K562 (cell line): ENCODE measurements at regions not wholly inside any gene's neighbourhood (a gene's known extent, or its start where the extent isn't known, plus 50 kb on each side); places are given as distances from the start of the nearest gene placed in this dataset.

Experiments used
- ATAC-seq: fragments of 200-7000 bp; cut with Tn5 transposase; 3 replicates; pipeline ENCODE4 v1.9.1; 2020; ENCODE audit warnings: moderate library complexity
- BruUV-seq: library from RNA; stranded (reverse); fragments of 400-500 nt; replicated peaks from 2 replicates; lab custom pipeline; 2021; lab: Mats Ljungman, UMichigan
- CTCF ChIA-PET: fragments of 300-600 bp; formaldehyde crosslinking; extraction: SDS; loops from one replicate; lab custom pipeline; 2021; ENCODE audit warnings: low intra/inter-chr PET ratio; lab: Yijun Ruan, JAX
- POLR2A ChIA-PET: fragments of 300-600, 350-650 bp; sonication (Branson Sonifier 250); formaldehyde crosslinking; extraction: SDS; loops from one replicate; lab custom pipeline; 2021; ENCODE audit warnings: antibody characterized with exemption, inconsistent platforms; lab: Yijun Ruan, JAX
- DNase-seq, 4 experiments: peaks; one replicate each; pipeline versions ENCODE4 v3.0.0 to v3.0.0-alpha.2; 2011 to 2018; ENCODE audit warnings: low spot score in 3 of 4, mixed read lengths in 3 of 4; ENCODE audit errors: extremely low read depth in 1 of 4
- FAIRE-seq: peaks from 2 replicates; lab custom pipeline; 2011; peaks lifted over from hg19 to GRCh38; lab: Jason Lieb, UNC
- H2AFZ ChIP-seq: 2 replicates; pipeline ENCODE4 v1.6.0; 2011; ENCODE audit warnings: low read depth, low read length, control low read depth, inconsistent platforms
- H3K27ac ChIP-seq: fragments of 200-600 bp; 3 replicates; pipeline ENCODE4 v1.8.0; 2011; ENCODE audit warnings: low read depth, mild to moderate bottlenecking, control low read depth, inconsistent platforms, low read length, moderate library complexity, mixed read lengths; ENCODE audit errors: extremely low read depth
- H3K27me3 ChIP-seq, 2 experiments: fragments of 300-600 bp in 1 of 2; 2 replicates in 1 of 2; 3 replicates in 1 of 2; pipeline versions ENCODE4 v1.6.0 to v1.8.0; 2011; ENCODE audit warnings: inconsistent platforms in 2 of 2, low read length in 2 of 2, mild to moderate bottlenecking in 1 of 2, mixed read lengths in 1 of 2, moderate library complexity in 1 of 2; ENCODE audit not compliant: control insufficient read depth in 2 of 2, insufficient read depth in 2 of 2
- H3K36me3 ChIP-seq: fragments of 300-600 bp; 3 replicates; pipeline ENCODE4 v1.8.0; 2011; ENCODE audit warnings: mild to moderate bottlenecking, low read length, inconsistent platforms; ENCODE audit not compliant: control insufficient read depth, insufficient read depth
- H3K4me1 ChIP-seq, 2 experiments: fragments of 200-600 bp in 1 of 2; replicated peaks in 1 of 2; 2 replicates in 1 of 2; 3 replicates in 1 of 2; pipeline versions ENCODE4 v1.5.1 to v1.8.0; 2011; ENCODE audit warnings: inconsistent platforms in 2 of 2, low read length in 2 of 2, mild to moderate bottlenecking in 1 of 2, mixed read lengths in 1 of 2, moderate library complexity in 1 of 2; ENCODE audit not compliant: control insufficient read depth in 2 of 2, insufficient read depth in 2 of 2
- H3K4me2 ChIP-seq: 2 replicates; pipeline ENCODE4 v1.6.1; 2011; ENCODE audit warnings: low read length, control low read depth, inconsistent platforms, mixed read lengths; ENCODE audit not compliant: insufficient read depth
- H3K4me3 ChIP-seq: fragments of 200-600 bp; sonication (generic), shearing (Covaris generic); 2 replicates; pipeline ENCODE4 v1.5.1; 2016; ENCODE audit warnings: control low read depth, inconsistent platforms
- H3K79me2 ChIP-seq: fragments of 200-600 bp; 3 replicates; pipeline ENCODE4 v1.8.0; 2011; ENCODE audit warnings: low read length, inconsistent platforms; ENCODE audit not compliant: control insufficient read depth, insufficient read depth
- H3K9ac ChIP-seq, 2 experiments: 2 replicates each; pipeline versions ENCODE4 v1.6.0 to v1.6.1; 2011; ENCODE audit warnings: low read depth in 2 of 2, low read length in 2 of 2, control low read depth in 1 of 2, inconsistent platforms in 1 of 2, mild to moderate bottlenecking in 1 of 2, mixed read lengths in 1 of 2; ENCODE audit not compliant: insufficient read depth in 1 of 2
- H3K9me1 ChIP-seq: one replicate; pipeline ENCODE4 v1.6.0; 2011; ENCODE audit warnings: inconsistent platforms, mild to moderate bottlenecking, low read length, moderate library complexity; ENCODE audit not compliant: control insufficient read depth, insufficient read depth
- H3K9me3 ChIP-seq: replicated peaks from 2 replicates; pipeline ENCODE4 v1.5.1; 2011; ENCODE audit warnings: low read depth, low read length, inconsistent platforms; ENCODE audit not compliant: control insufficient read depth, insufficient read depth
- H4K20me1 ChIP-seq: replicated peaks from 2 replicates; pipeline ENCODE4 v1.6.1; 2011; ENCODE audit warnings: low read length, inconsistent platforms, mixed read lengths; ENCODE audit not compliant: control insufficient read depth, insufficient read depth
- EWSR1 ChIP-seq: fragments of 450-650 bp; IDR thresholded peaks from 2 replicates; pipeline ENCODE4 v1.6.1; 2018; ENCODE audit warnings: borderline replicate concordance, mild to moderate bottlenecking, low read depth, moderate library complexity; ENCODE audit not compliant: partially characterized antibody
- KLF1 ChIP-seq: fragments of 450-650 bp; IDR thresholded peaks from 2 replicates; pipeline ENCODE4 v1.6.1; 2016; ENCODE audit warnings: missing genetic modification characterization, missing compliant biosample characterization
- SNRNP70 ChIP-seq: fragments of 200-400 bp; formaldehyde crosslinking; optimal IDR thresholded peaks from 2 replicates; pipeline ENCODE3; 2017; ENCODE audit warnings: low read depth, low read length
- TAF7 ChIP-seq: fragments of 450-650 bp; IDR thresholded peaks from 2 replicates; pipeline ENCODE4 v1.6.1; 2016; ENCODE audit warnings: missing genetic modification characterization, missing compliant biosample characterization
- ZNF175 ChIP-seq: fragments of 200-800 bp; sonication (Bioruptor generic); IDR thresholded peaks from 2 replicates; pipeline ENCODE4 v1.6.1; 2016; ENCODE audit warnings: low read depth, mild to moderate bottlenecking, missing genetic modification characterization, missing compliant biosample characterization
- ZNF347 ChIP-seq: fragments of 450-650 bp; formaldehyde crosslinking; IDR thresholded peaks from 2 replicates; pipeline ENCODE4 v1.4.0; 2020; ENCODE audit warnings: low read depth, mild to moderate bottlenecking, moderate library complexity
- ZNF551 ChIP-seq: fragments of 250-450 bp; sonication (Bioruptor Pico); IDR thresholded peaks from 2 replicates; pipeline ENCODE4 v1.5.0; 2021; ENCODE audit warnings: mild to moderate bottlenecking, moderate library complexity
- WGBS: fragments of 100-300 bp; shearing (Covaris generic); methylation state at CpG from one replicate; pipeline ENCODE4 v1.1.6; 2016; ENCODE audit warnings: low coverage, mixed read lengths; ENCODE audit not compliant: insufficient coverage; ENCODE audit errors: missing lambda C conversion rate; 5-methylcytosine and 5-hydroxymethylcytosine counted together
- in situ Hi-C: fragments of 300-500 bp; cut with MboI; formaldehyde crosslinking; loops from 4 replicates; pipeline ENCODE4 v1.15.0; 2018; ENCODE audit warnings: inconsistent platforms, mixed read lengths
- intact Hi-C: fragments of 100-400 bp; cut with micrococcal nuclease; formaldehyde crosslinking; loops from 2 replicates; pipeline ENCODE4 v1.14.2; 2022
- TF ChIP-seq, protein P1 (sequence below), 2 experiments: fragments of 450-650 bp in 1 of 2; sonication (generic) in 1 of 2; formaldehyde crosslinking in 1 of 2; IDR thresholded peaks in 1 of 2; conservative IDR thresholded peaks in 1 of 2; 2 replicates each; pipeline versions ENCODE4 v1.6.1 to v1.8.1; 2016 to 2023; ENCODE audit warnings: mild to moderate bottlenecking in 2 of 2, moderate library complexity in 2 of 2, inconsistent platforms in 1 of 2, missing genetic modification reagents in 1 of 2
- TF ChIP-seq, protein P2 (sequence below): fragments of 450-650 bp; IDR thresholded peaks from 2 replicates; pipeline ENCODE4 v1.6.1; 2016
- TF ChIP-seq, protein P3 (sequence below): conservative IDR thresholded peaks from 2 replicates; pipeline ENCODE4 v1.6.1; 2011; ENCODE audit warnings: low read depth, mild to moderate bottlenecking, low read length; ENCODE audit not compliant: control insufficient read depth

DNA sequence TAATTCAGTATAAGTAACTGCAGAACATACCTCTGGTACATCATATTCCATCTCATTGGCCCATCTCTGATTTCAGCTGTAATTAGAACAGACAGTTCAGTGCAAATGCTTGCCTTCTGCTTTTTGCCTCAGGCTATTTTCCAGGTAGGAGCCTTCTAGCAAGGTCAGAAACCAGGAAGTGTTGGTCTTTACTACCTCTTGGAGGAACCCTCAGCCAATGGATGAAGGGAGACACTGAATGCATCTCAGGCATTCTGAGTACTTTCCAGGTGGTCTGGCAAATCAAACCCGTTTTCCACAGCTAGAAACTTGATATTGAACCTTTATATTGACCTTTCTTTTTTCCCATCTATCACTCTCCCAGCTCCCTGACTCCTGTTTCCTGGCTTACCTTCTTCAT is 348.5 kb upstream of the SOX2 start:
- no peaks in the 10 kb centered on the region for H3K27me3 ChIP-seq
- H3K79me2 ChIP-seq, result no peaks in the 10 kb centered on the region
- FAIRE-seq (no peak), ATAC-seq (no peak), DNase-seq (no peak)
- no peak overlapping the region for H3K4me2 ChIP-seq
- TF ChIP-seq ZNF551 (CRISPR knock-in tag), result no peak
- TF ChIP-seq ZNF347 (CRISPR knock-in tag), result no peak
- TF ChIP-seq, protein P1, sequence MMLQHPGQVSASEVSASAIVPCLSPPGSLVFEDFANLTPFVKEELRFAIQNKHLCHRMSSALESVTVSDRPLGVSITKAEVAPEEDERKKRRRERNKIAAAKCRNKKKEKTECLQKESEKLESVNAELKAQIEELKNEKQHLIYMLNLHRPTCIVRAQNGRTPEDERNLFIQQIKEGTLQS (IDR thresholded peaks at IDR 0.05), result no peak
- TF ChIP-seq, protein P1 (CRISPR knock-in tag; conservative IDR thresholded peaks at IDR 0.05), result no peak
- TF ChIP-seq, protein P2, sequence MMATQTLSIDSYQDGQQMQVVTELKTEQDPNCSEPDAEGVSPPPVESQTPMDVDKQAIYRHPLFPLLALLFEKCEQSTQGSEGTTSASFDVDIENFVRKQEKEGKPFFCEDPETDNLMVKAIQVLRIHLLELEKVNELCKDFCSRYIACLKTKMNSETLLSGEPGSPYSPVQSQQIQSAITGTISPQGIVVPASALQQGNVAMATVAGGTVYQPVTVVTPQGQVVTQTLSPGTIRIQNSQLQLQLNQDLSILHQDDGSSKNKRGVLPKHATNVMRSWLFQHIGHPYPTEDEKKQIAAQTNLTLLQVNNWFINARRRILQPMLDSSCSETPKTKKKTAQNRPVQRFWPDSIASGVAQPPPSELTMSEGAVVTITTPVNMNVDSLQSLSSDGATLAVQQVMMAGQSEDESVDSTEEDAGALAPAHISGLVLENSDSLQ, result no peak
- TF ChIP-seq KLF1 (tag), result no peak
- TF ChIP-seq ZNF175, result no peak
- TF ChIP-seq SNRNP70, result no peak
- no peak for TF ChIP-seq EWSR1
- no peak for TF ChIP-seq TAF7 (tag)
- TF ChIP-seq, protein P3, sequence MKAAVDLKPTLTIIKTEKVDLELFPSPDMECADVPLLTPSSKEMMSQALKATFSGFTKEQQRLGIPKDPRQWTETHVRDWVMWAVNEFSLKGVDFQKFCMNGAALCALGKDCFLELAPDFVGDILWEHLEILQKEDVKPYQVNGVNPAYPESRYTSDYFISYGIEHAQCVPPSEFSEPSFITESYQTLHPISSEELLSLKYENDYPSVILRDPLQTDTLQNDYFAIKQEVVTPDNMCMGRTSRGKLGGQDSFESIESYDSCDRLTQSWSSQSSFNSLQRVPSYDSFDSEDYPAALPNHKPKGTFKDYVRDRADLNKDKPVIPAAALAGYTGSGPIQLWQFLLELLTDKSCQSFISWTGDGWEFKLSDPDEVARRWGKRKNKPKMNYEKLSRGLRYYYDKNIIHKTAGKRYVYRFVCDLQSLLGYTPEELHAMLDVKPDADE, result no peak
- H3K4me1 ChIP-seq, result no peaks in the 10 kb centered on the region
- no peaks in the 10 kb centered on the region; the same call in 1 of the 2 replicates for H3K9me3 ChIP-seq
- no TSS peak for BruUV-seq
- in situ Hi-C loops (no loop called here), intact Hi-C loops (no loop called here)
- 0% methylated on average over 1 of the region's 1 CpG for WGBS
- H4K20me1 ChIP-seq, result no peaks in the 10 kb centered on the region
- no peaks in the 10 kb centered on the region for H3K36me3 ChIP-seq
- ChIA-PET POLR2A (no interaction called here), CTCF (no interaction called here)
- no peak overlapping the region for H3K4me3 ChIP-seq
- H3K27ac ChIP-seq, result no peak overlapping the region
- no peak overlapping the region for H3K9ac ChIP-seq
- no peak overlapping the region for H2AFZ ChIP-seq
- H3K9me1 ChIP-seq, result no peaks in the 10 kb centered on the region
